ENCODE measurements at regions not wholly inside any gene's neighbourhood (a gene's known extent, or its start where the extent isn't known, plus 50 kb on each side); places are given as distances from the start of the nearest gene placed in this dataset.

DNA sequence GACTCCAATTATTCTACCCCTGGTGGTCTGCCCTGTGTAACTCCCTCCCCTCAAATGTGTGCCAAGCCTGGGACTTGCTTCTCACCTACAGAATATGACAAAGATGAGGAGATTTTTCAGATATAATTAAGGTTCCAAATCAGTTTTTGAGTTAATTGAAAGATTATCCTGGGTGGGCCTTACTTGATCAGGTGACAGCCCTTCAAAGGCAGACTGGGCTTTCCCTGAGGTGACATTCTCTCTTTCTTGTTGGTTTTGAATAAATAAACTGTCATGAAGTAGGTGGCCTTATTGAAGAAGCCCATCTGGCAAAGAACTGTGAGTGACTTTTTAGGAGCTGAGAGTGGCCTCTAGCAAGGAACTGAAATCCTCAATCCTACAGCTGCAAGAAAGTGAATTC lies 106.0 kb downstream of the BRMS1L start:
- TF ChIP-seq, protein P1, sequence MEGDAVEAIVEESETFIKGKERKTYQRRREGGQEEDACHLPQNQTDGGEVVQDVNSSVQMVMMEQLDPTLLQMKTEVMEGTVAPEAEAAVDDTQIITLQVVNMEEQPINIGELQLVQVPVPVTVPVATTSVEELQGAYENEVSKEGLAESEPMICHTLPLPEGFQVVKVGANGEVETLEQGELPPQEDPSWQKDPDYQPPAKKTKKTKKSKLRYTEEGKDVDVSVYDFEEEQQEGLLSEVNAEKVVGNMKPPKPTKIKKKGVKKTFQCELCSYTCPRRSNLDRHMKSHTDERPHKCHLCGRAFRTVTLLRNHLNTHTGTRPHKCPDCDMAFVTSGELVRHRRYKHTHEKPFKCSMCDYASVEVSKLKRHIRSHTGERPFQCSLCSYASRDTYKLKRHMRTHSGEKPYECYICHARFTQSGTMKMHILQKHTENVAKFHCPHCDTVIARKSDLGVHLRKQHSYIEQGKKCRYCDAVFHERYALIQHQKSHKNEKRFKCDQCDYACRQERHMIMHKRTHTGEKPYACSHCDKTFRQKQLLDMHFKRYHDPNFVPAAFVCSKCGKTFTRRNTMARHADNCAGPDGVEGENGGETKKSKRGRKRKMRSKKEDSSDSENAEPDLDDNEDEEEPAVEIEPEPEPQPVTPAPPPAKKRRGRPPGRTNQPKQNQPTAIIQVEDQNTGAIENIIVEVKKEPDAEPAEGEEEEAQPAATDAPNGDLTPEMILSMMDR (IDR thresholded peaks at IDR 0.05; ENCODE audit: extremely low read depth in 1 of 2, insufficient read depth in 1 of 2, low read depth in 1 of 2, low read length in 2 of 2): no peak
- TF ChIP-seq EZH2 (IDR thresholded peaks at IDR 0.05; ENCODE audit: borderline replicate concordance, low read depth, low read length, severe bottlenecking): no peak

All from endothelial cell of umbilical vein (primary cell).